ENCODE measurements at regions not wholly inside any gene's neighbourhood (a gene's known extent, or its start where the extent isn't known, plus 50 kb on each side); places are given as distances from the start of the nearest gene placed in this dataset.

DNA sequence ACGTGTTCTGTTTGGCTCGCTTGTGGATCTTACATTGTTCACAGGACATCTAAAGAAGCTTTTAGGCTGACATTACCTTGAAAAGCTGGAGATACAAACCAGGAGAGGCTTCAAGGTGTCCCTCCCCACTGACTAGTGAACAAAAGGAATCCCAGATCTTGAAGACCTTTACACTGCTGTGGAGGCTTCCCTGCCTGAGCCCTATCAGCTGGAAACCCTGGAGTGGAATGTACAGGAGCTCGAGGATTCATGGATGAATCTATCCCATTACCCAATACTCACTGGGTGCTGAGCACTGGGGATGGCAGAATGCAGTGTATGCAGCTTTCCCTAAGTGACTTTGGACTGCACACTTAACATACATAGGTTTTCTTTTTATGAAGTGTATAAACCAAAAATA, 82.3 kb upstream of the MFGE8 start (continued):
- TF ChIP-seq E4F1 (IDR thresholded peaks at IDR 0.05; ENCODE audit: borderline replicate concordance, partially characterized antibody) (no peak), ZSCAN29 (IDR thresholded peaks at IDR 0.05) (no peak)

DNA sequence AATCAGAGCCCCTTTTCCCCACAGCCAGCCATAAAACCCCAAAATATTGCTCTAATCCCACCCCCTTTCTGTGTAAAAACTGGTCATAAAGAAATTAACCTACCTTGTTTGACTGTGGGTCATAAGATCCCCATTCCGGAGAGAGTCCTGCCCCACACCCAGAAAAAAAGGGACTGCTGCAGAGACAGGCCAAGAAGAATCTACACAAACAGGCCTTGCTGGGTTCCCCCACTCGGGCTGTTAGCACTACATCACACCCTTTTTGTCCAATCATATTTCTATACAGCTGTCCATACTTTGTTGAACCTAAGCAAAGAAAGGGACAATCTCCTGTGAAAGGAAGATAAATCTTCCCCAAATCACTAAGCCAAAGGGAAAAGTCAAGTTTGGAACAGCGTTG, 84.4 kb upstream of the MFGE8 start:
- ATAC-seq (no peak), FAIRE-seq (no peak), DNase-seq (ENCODE audit: low read depth, low spot score) (no peak)
- TF ChIP-seq PML (IDR thresholded peaks at IDR 0.05; ENCODE audit: low read length) (no peak), SMARCA5 (IDR thresholded peaks at IDR 0.05) (no peak), SRF (IDR thresholded peaks at IDR 0.05; ENCODE audit: low read depth in 2 of 2, low read length in 2 of 2) (no peak), FOXK2 (IDR thresholded peaks at IDR 0.05) (no peak), SMC3 (IDR thresholded peaks at IDR 0.05; ENCODE audit: borderline replicate concordance, low read length) (no peak), NR2C1 (IDR thresholded peaks at IDR 0.05) (no peak), IKZF1 (conservative IDR thresholded peaks at IDR 0.05) (no peak), SUZ12 (IDR thresholded peaks at IDR 0.05; ENCODE audit: unreplicated experiment) (no peak), HSF1 (IDR thresholded peaks at IDR 0.05; ENCODE audit: low read depth, low read length) (no peak), IRF3 (IDR thresholded peaks at IDR 0.05) (no peak), CBX5 (IDR thresholded peaks at IDR 0.05; ENCODE audit: low read depth) (no peak), NFIC (IDR thresholded peaks at IDR 0.05; ENCODE audit: low read depth, low read length) (no peak), NFXL1 (IDR thresholded peaks at IDR 0.05; ENCODE audit: borderline replicate concordance) (no peak), BACH1 (IDR thresholded peaks at IDR 0.05; ENCODE audit: borderline replicate concordance) (no peak), TCF3 (IDR thresholded peaks at IDR 0.05; ENCODE audit: borderline replicate concordance, insufficient read depth, low read depth, low read length) (no peak), MXI1 (IDR thresholded peaks at IDR 0.05; ENCODE audit: low read depth, low read length) (no peak), SREBF1 (IDR thresholded peaks at IDR 0.05; ENCODE audit: low read length) (no peak)
- H2AFZ ChIP-seq (ENCODE audit: control insufficient read depth, low read depth, low read length), result no peak overlapping the region
- intact Hi-C loops (cut with micrococcal nuclease; ENCODE audit: unreplicated experiment) (no loop called here), in situ Hi-C loops (cut with MboI) (no loop called here)
- ChIA-PET RAD21 (ENCODE audit: unreplicated experiment) (no interaction called here), POLR2A (no interaction called here), CTCF (interaction anchor here (1.4 kb wide), 1 partner anchor 93 kb away, joined by 5 read pairs; no protein-coding TSS in a partner anchor), SMC1A (ENCODE audit: uncharacterized antibody, unreplicated experiment) (interaction anchor here (1.0 kb wide), 1 partner anchor 93 kb away, joined by 3 read pairs; no protein-coding TSS in a partner anchor)
- no peaks in the 10 kb centered on the region for H3K9me3 ChIP-seq (replicated peaks; ENCODE audit: control insufficient read depth, insufficient read depth, low read length)
- H3K36me3 ChIP-seq (ENCODE audit: control insufficient read depth in 2 of 2, insufficient read depth in 2 of 2, low read length in 1 of 2), result no peaks in the 10 kb centered on the region
- no peak overlapping the region for H3K9ac ChIP-seq (ENCODE audit: control insufficient read depth, insufficient read depth, low read length)
- no peak overlapping the region for H3K4me3 ChIP-seq
- H3K4me1 ChIP-seq (ENCODE audit: control insufficient read depth, insufficient read depth, low read length), result peaks cover 3% of the 10 kb centered on the region; the same call in 1 of the 2 replicates
- no peaks in the 10 kb centered on the region for H4K20me1 ChIP-seq (ENCODE audit: control insufficient read depth, insufficient read depth)
- H3K27ac ChIP-seq (ENCODE audit: control insufficient read depth, insufficient read depth), result no peak overlapping the region
- 15% methylated on average over 3 of the region's 3 CpGs for whole genome bisulfite sequencing (ENCODE audit: insufficient coverage, insufficient replicate concordance, low lambda C conversion rate, missing lambda C conversion rate)
- H3K4me2 ChIP-seq (ENCODE audit: control insufficient read depth, insufficient read depth), result no peak overlapping the region
- no TSS peak for BruUV-seq (replicated peaks)
- no peaks in the 10 kb centered on the region for H3K79me2 ChIP-seq (ENCODE audit: control insufficient read depth, insufficient read depth, low read length)
- H3K27me3 ChIP-seq (replicated peaks in 1 of 2; ENCODE audit: control insufficient read depth in 2 of 2, insufficient read depth in 2 of 2, low read length in 1 of 2), result no peaks in the 10 kb centered on the region

All from GM12878 (cell line).